Calu3 (cell line): ENCODE measurements at regions not wholly inside any gene's neighbourhood (a gene's known extent, or its start where the extent isn't known, plus 50 kb on each side); places are given as distances from the start of the nearest gene placed in this dataset.

Experiments
- BruUV-seq: library from RNA; stranded (reverse); fragments of 400-500 nt; replicated peaks from 2 replicates; lab custom pipeline; 2021; lab: Mats Ljungman, UMichigan
- CTCF ChIA-PET: fragments of 300-600 bp; sonication (Branson Sonifier 250); formaldehyde crosslinking; loops from one replicate; lab custom pipeline; 2022; ENCODE audit warnings: antibody characterized with exemption; lab: Charles Lee
- DNase-seq: peaks from one replicate; pipeline ENCODE4 v3.0.0; 2022
- H3K27ac Mint-ChIP-seq: one replicate; pipeline ENCODE4 v1.8.0; 2022; ENCODE audit warnings: mixed read lengths; ENCODE audit not compliant: unreplicated experiment
- H3K27me3 Mint-ChIP-seq: one replicate; pipeline ENCODE4 v1.8.0; 2022; ENCODE audit warnings: mixed read lengths; ENCODE audit not compliant: unreplicated experiment
- H3K36me3 Mint-ChIP-seq: one replicate; pipeline ENCODE4 v1.8.0; 2022; ENCODE audit warnings: mild to moderate bottlenecking, moderate library complexity, mixed read lengths; ENCODE audit not compliant: insufficient read depth, unreplicated experiment
- H3K4me1 Mint-ChIP-seq: one replicate; pipeline ENCODE4 v1.8.0; 2022; ENCODE audit warnings: mild to moderate bottlenecking, low read depth, mixed read lengths; ENCODE audit not compliant: unreplicated experiment
- H3K4me3 Mint-ChIP-seq: one replicate; pipeline ENCODE4 v1.8.0; 2022; ENCODE audit warnings: mild to moderate bottlenecking, low read depth, moderate library complexity, mixed read lengths; ENCODE audit not compliant: unreplicated experiment
- H3K9me3 Mint-ChIP-seq: one replicate; pipeline ENCODE4 v1.8.0; 2022; ENCODE audit warnings: low read depth, mixed read lengths; ENCODE audit not compliant: unreplicated experiment
- CTCF ChIP-seq: fragments of 200-600 bp; IDR thresholded peaks from one replicate; pipeline ENCODE4 v1.8.0; 2022; ENCODE audit warnings: antibody characterized with exemption; ENCODE audit not compliant: unreplicated experiment
- intact Hi-C: fragments of 100-400 bp; cut with micrococcal nuclease; formaldehyde crosslinking; loops from one replicate; pipeline ENCODE4 v1.10.0; 2022; ENCODE audit not compliant: unreplicated experiment

- H3K9me3 Mint-ChIP-seq = peaks cover 3% of the 10 kb centered on the region
- CTCF ChIA-PET = interaction anchor here (1.3 kb wide), 2 partner anchors 23 to 169 kb away, joined by 4 to 5 read pairs; no protein-coding TSS in a partner anchor
- intact Hi-C loops = loop anchor here (1.0 to 5.0 kb wide), 2 partner anchors 61 to 685 kb away; no protein-coding TSS in a partner anchor
- TSS peak; percentile 98 for BruUV-seq
- peaks cover 10% of the 10 kb centered on the region for H3K36me3 Mint-ChIP-seq
- peak overlapping the region; percentile 18 for H3K4me3 Mint-ChIP-seq
- TF ChIP-seq CTCF = no peak
- no peaks in the 10 kb centered on the region for H3K27me3 Mint-ChIP-seq
- H3K4me1 Mint-ChIP-seq = peaks cover 66% of the 10 kb centered on the region
- no peak for DNase-seq
- H3K27ac Mint-ChIP-seq = peak overlapping the region; percentile 77
Observed at GRCh38 chr5:68457285-68457684, 241.7 kb downstream of the PIK3R1 start.

GRCh38 chr5:68458416-68459021, 243.0 kb downstream of the PIK3R1 start:
- DNase-seq = peak; percentile 30
- no TSS peak for BruUV-seq
- peak overlapping the region; percentile 77 for H3K27ac Mint-ChIP-seq
- H3K27me3 Mint-ChIP-seq = no peaks in the 10 kb centered on the region
- no peak for TF ChIP-seq CTCF
- H3K4me1 Mint-ChIP-seq = peaks cover 60% of the 10 kb centered on the region
- intact Hi-C loops = loop anchor here (2.0 to 5.0 kb wide), 2 partner anchors 24 to 686 kb away; no protein-coding TSS in a partner anchor
- H3K9me3 Mint-ChIP-seq = peaks cover 3% of the 10 kb centered on the region
- peaks cover 10% of the 10 kb centered on the region for H3K36me3 Mint-ChIP-seq
- CTCF ChIA-PET = interaction anchor here (0.9 to 1.3 kb wide), 5 partner anchors 11 to 172 kb away, joined by 3 to 4 read pairs (median 3); no protein-coding TSS in a partner anchor
- H3K4me3 Mint-ChIP-seq = no peak overlapping the region

GRCh38 chr5:68459093-68459809, 243.7 kb downstream of the PIK3R1 start:
- no peak for TF ChIP-seq CTCF
- Mint-ChIP-seq H3K27me3 (no peaks in the 10 kb centered on the region), H3K9me3 (peaks cover 3% of the 10 kb centered on the region), H3K36me3 (peaks cover 10% of the 10 kb centered on the region), H3K4me1 (peaks cover 54% of the 10 kb centered on the region), H3K27ac (peak overlapping the region; percentile 77), H3K4me3 (no peak overlapping the region)
- DNase-seq = no peak
- no TSS peak for BruUV-seq
- CTCF ChIA-PET = interaction anchor here (0.9 to 1.3 kb wide), 5 partner anchors 12 to 173 kb away, joined by 3 to 4 read pairs (median 3); no protein-coding TSS in a partner anchor
- intact Hi-C loops = loop anchor here (2.0 to 5.0 kb wide), 2 partner anchors 24 to 687 kb away; no protein-coding TSS in a partner anchor

GRCh38 chr5:68459810-68460139, 244.2 kb downstream of the PIK3R1 start:
- Mint-ChIP-seq H3K4me1 (peaks cover 54% of the 10 kb centered on the region), H3K27me3 (no peaks in the 10 kb centered on the region), H3K9me3 (peaks cover 3% of the 10 kb centered on the region), H3K4me3 (no peak overlapping the region), H3K27ac (no peak overlapping the region), H3K36me3 (peaks cover 10% of the 10 kb centered on the region)
- CTCF ChIA-PET = interaction anchor here (1.3 kb wide), 2 partner anchors 172 to 173 kb away, joined by 4 read pairs; no protein-coding TSS in a partner anchor
- no TSS peak for BruUV-seq
- no peak for DNase-seq
- intact Hi-C loops = loop anchor here (1.0 to 5.0 kb wide), 3 partner anchors 25 to 687 kb away; no protein-coding TSS in a partner anchor
- no peak for TF ChIP-seq CTCF
